NCI-H510A treated with DMSO at 0.1 percent for 48 hours (cell line): ENCODE measurements at regions not wholly inside any gene's neighbourhood (a gene's known extent, or its start where the extent isn't known, plus 50 kb on each side); places are given as distances from the start of the nearest gene placed in this dataset.

Experiments used
- DNase-seq: peaks from one replicate; lab custom pipeline; 2025; lab: John Stamatoyannopoulos, UW

GRCh38 chr5:93320920-93321445 lies 260.0 kb downstream of the NR2F1-AS1 start:
- no peak for DNase-seq

GRCh38 chr5:93313672-93314071 lies 267.3 kb downstream of the NR2F1-AS1 start:
- DNase-seq = no peak

GRCh38 chr5:93311881-93312280 lies 269.1 kb downstream of the NR2F1-AS1 start:
- no peak for DNase-seq

GRCh38 chr5:93307557-93307956 lies 273.5 kb downstream of the NR2F1-AS1 start:
- DNase-seq = no peak

- peak; percentile 59 for DNase-seq
These were observed 275.0 kb downstream of the NR2F1-AS1 start for GRCh38 chr5:93305984-93306383.

GRCh38 chr5:93304456-93305250 lies 276.4 kb downstream of the NR2F1-AS1 start:
- no peak for DNase-seq

- no peak for DNase-seq
These were observed 277.7 kb downstream of the NR2F1-AS1 start for GRCh38 chr5:93303291-93303691.

- DNase-seq = no peak
These were observed 278.3 kb downstream of the NR2F1-AS1 start for GRCh38 chr5:93302711-93303110.

GRCh38 chr5:93300945-93301344 lies 280.1 kb downstream of the NR2F1-AS1 start:
- no peak for DNase-seq

- no peak for DNase-seq
These were observed 280.6 kb downstream of the NR2F1-AS1 start for GRCh38 chr5:93300309-93300923.

GRCh38 chr5:93299681-93300308 lies 281.2 kb downstream of the NR2F1-AS1 start:
- no peak for DNase-seq

- no peak for DNase-seq
These were observed 283.9 kb downstream of the NR2F1-AS1 start for GRCh38 chr5:93297116-93297515.

- DNase-seq = no peak
These were observed 284.7 kb downstream of the NR2F1-AS1 start for GRCh38 chr5:93296338-93296737.

- DNase-seq = no peak
These were observed 286.0 kb downstream of the NR2F1-AS1 start for GRCh38 chr5:93294996-93295395.

- no peak for DNase-seq
These were observed 286.8 kb downstream of the NR2F1-AS1 start for GRCh38 chr5:93294199-93294598.

- no peak for DNase-seq
These were observed 291.1 kb downstream of the NR2F1-AS1 start for GRCh38 chr5:93289942-93290341.

- DNase-seq = no peak
These were observed 295.6 kb downstream of the NR2F1-AS1 start for GRCh38 chr5:93285461-93285860.

- DNase-seq = no peak
These were observed 298.8 kb downstream of the NR2F1-AS1 start for GRCh38 chr5:93281980-93282772.

GRCh38 chr5:93280518-93280917 lies 300.5 kb downstream of the NR2F1-AS1 start:
- DNase-seq = peak; percentile 5

- DNase-seq = no peak
These were observed 301.6 kb downstream of the NR2F1-AS1 start for GRCh38 chr5:93279296-93279963.

- no peak for DNase-seq
These were observed 302.1 kb downstream of the NR2F1-AS1 start for GRCh38 chr5:93278896-93279295.
